ENCODE measurements at regions not wholly inside any gene's neighbourhood (a gene's known extent, or its start where the extent isn't known, plus 50 kb on each side); places are given as distances from the start of the nearest gene placed in this dataset.
"Not testable (repeated sequence)": the region's sequence is repeated elsewhere in the genome, so short reads cannot be mapped to it uniquely, and the experiment has no call there.

- Histone ChIP-seq H3K9ac (ENCODE audit: low read depth in 1 of 2, low read length in 2 of 2) (no peak overlapping the region), H3K36me3 (ENCODE audit: control insufficient read depth in 4 of 4, insufficient read depth in 3 of 4, low read depth in 1 of 4, low read length in 3 of 4) (no peaks in the 10 kb centered on the region), H3K4me3 (ENCODE audit: low read depth in 1 of 3, low read length in 3 of 3) (no peak overlapping the region), H3K4me1 (ENCODE audit: control insufficient read depth in 4 of 4, insufficient read depth in 4 of 4, low read length in 3 of 4) (no peaks in the 10 kb centered on the region), H3K27me3 (ENCODE audit: control insufficient read depth in 4 of 4, insufficient read depth in 4 of 4, low read length in 3 of 4) (no peaks in the 10 kb centered on the region), H3K27ac (ENCODE audit: low read depth in 1 of 2, low read length in 2 of 2) (no peak overlapping the region), H3K9me3 (ENCODE audit: control insufficient read depth in 4 of 4, low read length in 3 of 4) (peaks cover 0 to 3% (median 0%) of the 10 kb centered on the region in 4 donors)
- TF ChIP-seq REST (IDR thresholded peaks at IDR 0.05), result no peak
- no peak for TF ChIP-seq NR2F2 (IDR thresholded peaks at IDR 0.05)
- TF ChIP-seq EGR1 (IDR thresholded peaks at IDR 0.05; ENCODE audit: low read depth in 2 of 2), result no peak
- TF ChIP-seq SP1 (IDR thresholded peaks at IDR 0.05), result no peak
- TF ChIP-seq FOXA2 (IDR thresholded peaks at IDR 0.05), result no peak
- no peak for TF ChIP-seq FOXA1 (IDR thresholded peaks at IDR 0.05)
- TF ChIP-seq TAF1 (conservative IDR thresholded peaks at IDR 0.05), result no peak
- no peak for TF ChIP-seq CTCF (IDR thresholded peaks at IDR 0.05; ENCODE audit: low read depth, low read length, missing input control)
- TF ChIP-seq JUND (IDR thresholded peaks at IDR 0.05), result no peak
- TF ChIP-seq GABPA (IDR thresholded peaks at IDR 0.05 in 1 of 2, conservative IDR thresholded peaks at IDR 0.05 in 1 of 2), result no peak
- TF ChIP-seq ATF3 (IDR thresholded peaks at IDR 0.05), result no peak
- TF ChIP-seq HNF4A (conservative IDR thresholded peaks at IDR 0.05), result no peak
- no peak for TF ChIP-seq RXRA (IDR thresholded peaks at IDR 0.05)
- DNase-seq (ENCODE audit: low spot score), result no peak
Measured at GRCh38 chr14:23735394-23735793, 99.2 kb downstream of the DHRS2 start.

- not testable (repeated sequence) for H3K27me3 ChIP-seq (ENCODE audit: control insufficient read depth in 4 of 4, insufficient read depth in 4 of 4, low read length in 3 of 4); H3K27ac ChIP-seq (ENCODE audit: low read depth in 1 of 2, low read length in 2 of 2); H3K9me3 ChIP-seq (ENCODE audit: control insufficient read depth in 4 of 4, low read length in 3 of 4); H3K9ac ChIP-seq (ENCODE audit: low read depth in 1 of 2, low read length in 2 of 2); H3K4me3 ChIP-seq (ENCODE audit: low read depth in 1 of 3, low read length in 3 of 3); DNase-seq (ENCODE audit: low spot score); H3K36me3 ChIP-seq (ENCODE audit: control insufficient read depth in 4 of 4, insufficient read depth in 3 of 4, low read depth in 1 of 4, low read length in 3 of 4); H3K4me1 ChIP-seq (ENCODE audit: control insufficient read depth in 4 of 4, insufficient read depth in 4 of 4, low read length in 3 of 4)
- WGBS, result 49% methylated on average over 6 of the region's 6 CpGs
Measured at GRCh38 chr14:23744368-23744767, 108.2 kb downstream of the DHRS2 start.

- DNase-seq (ENCODE audit: low spot score), result no peak
- Histone ChIP-seq H3K27me3 (ENCODE audit: control insufficient read depth in 4 of 4, insufficient read depth in 4 of 4, low read length in 3 of 4) (peaks cover 0 to 3% (median 0%) of the 10 kb centered on the region in 4 donors), H3K36me3 (ENCODE audit: control insufficient read depth in 4 of 4, insufficient read depth in 3 of 4, low read depth in 1 of 4, low read length in 3 of 4) (no peaks in the 10 kb centered on the region), H3K4me1 (ENCODE audit: control insufficient read depth in 4 of 4, insufficient read depth in 4 of 4, low read length in 3 of 4) (no peaks in the 10 kb centered on the region), H3K27ac (ENCODE audit: low read depth in 1 of 2, low read length in 2 of 2) (no peak overlapping the region), H3K9ac (ENCODE audit: low read depth in 1 of 2, low read length in 2 of 2) (no peak overlapping the region), H3K4me3 (ENCODE audit: low read depth in 1 of 3, low read length in 3 of 3) (no peak overlapping the region), H3K9me3 (ENCODE audit: control insufficient read depth in 4 of 4, low read length in 3 of 4) (no peaks in the 10 kb centered on the region)
- 77% methylated on average over 4 of the region's 4 CpGs for WGBS
- TF ChIP-seq REST (IDR thresholded peaks at IDR 0.05) (no peak), CTCF (IDR thresholded peaks at IDR 0.05; ENCODE audit: low read depth, low read length, missing input control) (no peak), HNF4G (IDR thresholded peaks at IDR 0.05) (no peak), MAX (IDR thresholded peaks at IDR 0.05) (no peak)
Measured at GRCh38 chr14:23750357-23750756, 114.2 kb downstream of the DHRS2 start.

Measured in liver (tissue), 8 donors.